Activated naive CD4-positive, alpha-beta T cell treated with anti-CD3 and anti-CD28 coated beads, Interleukin-2, amount 50 U/mL, for 72 hours (primary cell): ENCODE measurements at regions not wholly inside any gene's neighbourhood (a gene's known extent, or its start where the extent isn't known, plus 50 kb on each side); places are given as distances from the start of the nearest gene placed in this dataset.
"Not testable (repeated sequence)": the region's sequence is repeated elsewhere in the genome, so short reads cannot be mapped to it uniquely, and the experiment has no call there.

Experiments used
- ATAC-seq, 2 donors: fragments of 150-1000 bp; cut with Tn5 transposase; 2 replicates each; pipeline ENCODE4 v1.10.0; 2021; ENCODE audit warnings: mild to moderate bottlenecking in 2 of 2, moderate library complexity in 2 of 2
- DNase-seq, 2 donors: peaks; one replicate each; pipeline ENCODE4 v3.0.0; 2021 to 2022; ENCODE audit warnings: low spot score in 2 of 2
- H3K27ac Mint-ChIP-seq, 2 donors: one replicate each; pipeline ENCODE4 v1.8.0; 2022; ENCODE audit warnings: mild to moderate bottlenecking in 2 of 2, mixed read lengths in 2 of 2
- H3K36me3 Mint-ChIP-seq, 2 donors: one replicate each; pipeline ENCODE4 v1.8.0; 2022; ENCODE audit warnings: mixed read lengths in 2 of 2
- H3K9me3 Mint-ChIP-seq, 2 donors: one replicate each; pipeline ENCODE4 v1.8.0; 2022; ENCODE audit warnings: mixed read lengths in 2 of 2

DNA sequence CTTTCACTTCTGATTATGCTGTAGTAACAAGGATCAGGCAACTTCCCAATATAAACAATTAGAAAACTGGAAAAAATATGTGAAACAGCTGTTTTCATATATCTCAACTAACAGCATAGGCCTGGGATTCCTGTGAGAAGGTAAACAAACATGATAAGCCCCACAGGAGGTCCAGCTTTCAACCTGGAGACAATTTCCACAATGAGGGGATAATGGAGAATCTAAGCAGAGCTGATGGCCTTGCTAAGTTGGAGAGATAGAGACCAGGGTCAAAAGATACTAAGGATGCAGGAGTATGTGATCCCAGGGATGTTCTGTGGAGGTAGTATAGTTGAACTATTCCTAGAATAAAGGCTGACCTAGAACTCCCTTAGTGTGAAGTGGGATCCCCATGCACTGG is 452.3 kb upstream of the ACTRT1 start:
- ATAC-seq: no peak
- Mint-ChIP-seq H3K9me3 (no peaks in the 10 kb centered on the region), H3K36me3 (no peaks in the 10 kb centered on the region), H3K27ac (no peak overlapping the region)
- DNase-seq: no peak

GRCh38 chrX:128464116-128464515 is 411.9 kb upstream of the ACTRT1 start:
- H3K9me3 Mint-ChIP-seq: peaks cover 4% of the 10 kb centered on the region in 2 donors
- ATAC-seq (no peak), DNase-seq (no peak)
- H3K27ac Mint-ChIP-seq: no peak overlapping the region
- no peaks in the 10 kb centered on the region for H3K36me3 Mint-ChIP-seq

- DNase-seq (no peak), ATAC-seq (no peak)
- H3K27ac Mint-ChIP-seq: no peak overlapping the region
Measured at GRCh38 chrX:128460835-128461234, 408.6 kb upstream of the ACTRT1 start.

DNA sequence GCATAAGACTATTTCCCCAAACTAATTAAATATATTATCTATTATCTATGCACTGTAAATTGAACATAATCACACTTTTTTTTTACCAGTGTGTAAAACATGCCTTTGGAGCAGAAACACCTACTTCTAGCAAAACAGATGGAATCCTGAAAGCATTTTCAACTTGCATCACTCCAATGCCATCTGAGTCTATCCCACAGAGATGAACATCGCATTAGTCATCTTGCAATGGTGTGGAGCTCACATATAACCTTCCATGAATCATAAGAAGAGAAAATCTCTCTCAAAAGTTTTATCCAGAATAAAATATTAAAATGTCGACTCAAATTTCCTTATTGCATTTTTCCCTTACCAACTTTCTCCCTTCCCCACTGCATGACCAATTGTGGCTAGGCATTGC is 406.7 kb upstream of the ACTRT1 start:
- no peak for ATAC-seq
- Mint-ChIP-seq H3K36me3 (no peaks in the 10 kb centered on the region), H3K27ac (no peak overlapping the region), H3K9me3 (peaks cover 7 to 8% of the 10 kb centered on the region in 2 donors)
- DNase-seq: no peak

More at GRCh38 chrX:128460835-128461234, 408.6 kb upstream of the ACTRT1 start:
- peaks cover 4% of the 10 kb centered on the region in 2 donors for H3K9me3 Mint-ChIP-seq
- no peaks in the 10 kb centered on the region for H3K36me3 Mint-ChIP-seq

DNA sequence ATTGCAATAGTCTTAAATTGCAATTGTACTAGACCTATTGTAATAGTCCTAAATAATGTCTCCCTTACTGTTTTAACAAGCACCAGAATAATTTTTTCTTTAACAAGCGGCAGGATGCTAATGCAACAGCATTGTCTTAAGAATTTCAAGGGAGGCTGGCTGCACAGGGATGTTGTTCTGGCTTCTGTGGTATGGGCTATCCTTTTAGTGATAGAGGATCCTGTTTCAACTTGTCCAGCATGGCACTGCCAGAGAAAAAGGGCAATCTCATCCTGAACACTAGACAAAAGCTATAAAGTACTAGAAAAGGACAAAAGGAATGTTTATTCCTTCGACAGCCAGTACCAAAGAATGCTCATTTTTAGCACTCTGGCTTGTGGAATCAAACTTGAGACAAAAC is 405.5 kb upstream of the ACTRT1 start:
- H3K36me3 Mint-ChIP-seq: no peaks in the 10 kb centered on the region
- peaks cover 7 to 9% of the 10 kb centered on the region in 2 donors for H3K9me3 Mint-ChIP-seq
- ATAC-seq: no peak
- H3K27ac Mint-ChIP-seq: no peak overlapping the region
- no peak for DNase-seq

DNA sequence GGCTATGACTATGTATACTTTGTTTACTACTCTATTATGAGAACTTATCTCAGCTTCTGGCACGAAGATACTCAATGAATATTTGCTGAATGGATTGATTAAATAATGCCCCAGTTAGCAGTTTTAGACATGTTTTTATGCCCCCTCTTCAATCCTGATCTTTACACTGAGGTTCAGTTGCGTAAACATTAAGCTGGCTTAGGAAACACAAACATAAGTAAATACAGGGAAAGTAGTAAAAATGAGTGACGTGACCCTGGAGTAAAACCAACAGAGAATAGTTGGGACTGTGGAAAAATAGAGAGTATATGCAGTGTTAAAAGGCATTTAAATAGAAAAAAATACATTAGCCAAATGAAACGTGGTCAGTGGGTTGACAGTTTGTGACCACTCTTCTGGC is 387.0 kb upstream of the ACTRT1 start:
- ATAC-seq (no peak), DNase-seq (no peak)
- Mint-ChIP-seq H3K36me3 (no peaks in the 10 kb centered on the region), H3K9me3 (no peaks in the 10 kb centered on the region), H3K27ac (no peak overlapping the region)

- ATAC-seq (no peak), DNase-seq (no peak)
- Mint-ChIP-seq H3K27ac (no peak overlapping the region), H3K9me3 (no peaks in the 10 kb centered on the region), H3K36me3 (no peaks in the 10 kb centered on the region)
Measured at GRCh38 chrX:128438082-128438481, 385.9 kb upstream of the ACTRT1 start.

- ATAC-seq (no peak), DNase-seq (no peak)
- H3K27ac Mint-ChIP-seq: no peak overlapping the region
- no peaks in the 10 kb centered on the region for H3K36me3 Mint-ChIP-seq
- H3K9me3 Mint-ChIP-seq: no peaks in the 10 kb centered on the region
Measured at GRCh38 chrX:128436397-128437103, 384.3 kb upstream of the ACTRT1 start.

DNA sequence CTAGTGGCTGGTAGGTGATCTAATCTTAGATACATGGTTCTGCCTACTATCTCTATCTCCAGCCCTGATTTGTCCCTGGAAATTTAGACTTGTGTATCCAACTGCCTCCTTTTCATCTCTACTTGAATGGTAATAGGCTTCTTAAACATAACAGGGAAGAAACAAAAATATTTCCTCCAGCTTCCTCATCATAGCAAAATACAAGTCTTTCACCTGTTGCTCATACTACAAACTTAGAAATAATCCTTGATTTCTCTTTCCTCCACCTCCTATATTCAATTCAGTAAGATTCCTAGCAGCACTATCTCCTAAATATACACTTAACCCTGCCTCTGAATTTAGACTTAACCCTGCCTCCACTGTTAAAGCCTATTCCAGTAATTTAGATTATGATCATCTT is 373.3 kb upstream of the ACTRT1 start:
- no peaks in the 10 kb centered on the region for H3K36me3 Mint-ChIP-seq
- H3K9me3 Mint-ChIP-seq: no peaks in the 10 kb centered on the region
- ATAC-seq (no peak), DNase-seq (no peak)
- no peak overlapping the region for H3K27ac Mint-ChIP-seq

GRCh38 chrX:128408842-128409241 is 356.6 kb upstream of the ACTRT1 start:
- ATAC-seq (no peak), DNase-seq (no peak)
- no peaks in the 10 kb centered on the region for H3K9me3 Mint-ChIP-seq
- H3K36me3 Mint-ChIP-seq: no peaks in the 10 kb centered on the region
- H3K27ac Mint-ChIP-seq: no peak overlapping the region

GRCh38 chrX:128396601-128397000 is 344.4 kb upstream of the ACTRT1 start:
- Mint-ChIP-seq H3K36me3 (no peaks in the 10 kb centered on the region), H3K27ac (no peak overlapping the region), H3K9me3 (no peaks in the 10 kb centered on the region)
- DNase-seq: no peak
- no peak for ATAC-seq

DNA sequence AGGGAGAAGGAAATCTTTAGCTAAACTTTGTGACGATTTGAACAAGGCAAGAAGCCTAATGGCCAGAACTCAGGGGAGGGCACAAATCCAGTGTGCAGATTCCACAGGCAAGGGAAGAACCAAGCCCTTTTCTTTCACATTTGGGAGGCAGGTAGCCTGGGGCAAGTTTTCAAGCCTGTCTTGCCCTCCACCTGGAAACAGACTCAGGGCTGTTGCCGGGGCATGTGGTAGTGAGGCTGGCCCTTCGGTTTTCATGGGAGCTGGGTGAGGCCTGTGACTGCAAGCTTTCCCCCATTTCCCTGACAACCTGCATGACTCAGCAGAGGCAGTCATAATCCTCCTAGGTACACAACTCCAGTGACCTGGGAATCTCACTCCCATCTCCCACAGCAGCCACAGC is 331.6 kb upstream of the ACTRT1 start:
- not testable (repeated sequence) for ATAC-seq, H3K9me3 Mint-ChIP-seq, H3K27ac Mint-ChIP-seq, DNase-seq, H3K36me3 Mint-ChIP-seq

DNA sequence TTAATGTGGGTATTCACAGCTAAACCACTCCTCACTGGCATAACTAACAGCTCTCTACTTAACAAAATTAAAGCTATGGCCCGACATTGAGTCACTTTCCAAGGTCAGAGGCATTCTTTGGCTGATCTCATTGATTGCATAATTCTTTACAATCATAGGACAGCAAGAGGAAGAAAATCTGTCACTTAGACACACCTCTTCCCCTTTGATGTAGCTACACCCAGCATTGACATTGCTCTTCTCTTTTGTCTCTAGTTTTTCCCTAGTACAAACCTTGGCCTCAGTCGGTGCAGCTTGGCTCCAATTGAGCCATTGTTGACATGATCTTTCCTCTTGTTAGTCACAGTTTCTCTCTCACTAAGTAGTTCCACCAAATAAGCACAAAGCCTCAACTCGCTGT is 313.3 kb upstream of the ACTRT1 start:
- no peak for ATAC-seq
- Mint-ChIP-seq H3K9me3 (peaks cover 0 to 4% of the 10 kb centered on the region in 2 donors), H3K27ac (no peak overlapping the region), H3K36me3 (no peaks in the 10 kb centered on the region)
- no peak for DNase-seq

DNA sequence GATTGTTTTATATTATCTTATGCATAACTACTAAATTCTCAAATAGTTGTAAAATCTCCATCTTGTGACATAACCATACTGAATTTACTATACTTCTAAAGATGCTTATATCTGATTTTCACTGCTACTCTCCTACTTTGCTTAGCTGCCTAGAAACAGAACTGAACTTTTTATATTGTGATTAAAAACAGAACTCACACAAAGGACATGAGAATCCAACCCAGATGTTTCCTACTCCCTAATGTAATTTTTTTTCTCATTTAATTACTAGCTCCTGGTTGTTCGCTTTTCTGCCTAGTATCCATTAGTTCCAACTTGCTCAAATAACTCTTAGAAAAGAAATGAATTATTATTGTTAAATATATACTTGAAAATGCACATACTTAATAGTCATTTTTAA is 283.5 kb upstream of the ACTRT1 start:
- Mint-ChIP-seq H3K9me3 (peaks cover 0 to 9% of the 10 kb centered on the region in 2 donors), H3K27ac (no peak overlapping the region), H3K36me3 (no peaks in the 10 kb centered on the region)
- ATAC-seq (no peak), DNase-seq (no peak)

DNA sequence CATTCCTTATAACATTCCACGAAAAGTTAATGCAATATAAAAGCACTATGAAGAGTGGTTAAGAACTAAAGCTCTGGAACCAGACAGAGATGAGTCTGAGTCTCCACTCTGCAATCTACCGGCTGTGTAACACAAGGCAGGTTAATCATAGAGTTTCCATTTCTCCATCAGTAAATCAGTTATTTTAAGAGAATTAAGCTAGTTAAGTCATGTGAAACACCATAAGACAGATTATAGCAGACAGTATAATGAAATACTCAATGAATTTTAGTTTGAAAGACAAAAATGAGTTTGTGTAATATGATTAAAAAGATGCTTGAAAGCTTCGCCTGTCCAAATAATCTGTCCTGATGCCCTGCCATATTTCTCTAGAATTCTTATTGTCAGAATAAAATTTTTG is 282.6 kb upstream of the ACTRT1 start:
- no peak for DNase-seq
- H3K9me3 Mint-ChIP-seq: peaks cover 0 to 9% of the 10 kb centered on the region in 2 donors
- no peak overlapping the region for H3K27ac Mint-ChIP-seq
- ATAC-seq: no peak
- no peaks in the 10 kb centered on the region for H3K36me3 Mint-ChIP-seq

DNA sequence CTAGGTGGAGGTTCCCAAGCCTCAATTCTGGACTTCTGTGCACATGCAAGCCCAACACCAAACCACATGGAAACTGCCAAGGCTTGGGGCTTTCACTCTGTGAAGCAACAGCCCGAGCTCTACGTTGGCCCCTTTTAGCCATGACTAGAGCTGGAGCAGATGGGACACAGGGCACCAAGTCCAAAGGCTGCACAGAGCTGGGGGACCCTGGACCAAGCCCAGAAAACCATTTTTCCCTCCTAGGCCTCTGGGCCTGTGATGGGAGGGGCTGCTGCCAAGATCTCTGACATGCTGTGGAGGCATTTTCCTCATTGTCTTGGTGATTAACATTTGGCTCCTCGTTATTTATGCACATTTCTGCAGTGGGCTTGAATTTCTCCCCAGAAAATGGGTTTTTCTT is 258.7 kb upstream of the ACTRT1 start:
- peaks cover 0 to 4% of the 10 kb centered on the region in 2 donors for H3K9me3 Mint-ChIP-seq
- DNase-seq (no peak), ATAC-seq (no peak)
- H3K27ac Mint-ChIP-seq: no peak overlapping the region
- no peaks in the 10 kb centered on the region for H3K36me3 Mint-ChIP-seq

DNA sequence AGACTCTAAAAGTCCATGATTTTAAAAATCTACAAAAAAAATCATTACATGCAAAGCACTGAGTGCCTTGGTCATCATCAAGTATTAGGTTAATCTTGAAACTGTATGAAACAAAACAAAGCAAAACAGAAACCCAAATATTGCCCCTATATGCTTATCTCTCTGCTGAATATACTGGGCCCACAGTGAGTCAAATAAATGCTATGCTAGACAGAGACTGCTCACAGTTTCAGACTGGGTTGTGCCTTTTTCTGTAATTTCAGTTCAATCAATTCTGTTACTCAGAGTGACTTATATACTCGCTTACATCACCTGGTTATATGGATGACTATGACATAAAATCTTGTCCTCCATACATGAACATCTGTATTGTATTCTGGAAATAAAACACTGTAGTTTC is 257.1 kb upstream of the ACTRT1 start:
- H3K36me3 Mint-ChIP-seq: no peaks in the 10 kb centered on the region
- DNase-seq (no peak), ATAC-seq (no peak)
- no peak overlapping the region for H3K27ac Mint-ChIP-seq
- peaks cover 0 to 4% of the 10 kb centered on the region in 2 donors for H3K9me3 Mint-ChIP-seq

DNA sequence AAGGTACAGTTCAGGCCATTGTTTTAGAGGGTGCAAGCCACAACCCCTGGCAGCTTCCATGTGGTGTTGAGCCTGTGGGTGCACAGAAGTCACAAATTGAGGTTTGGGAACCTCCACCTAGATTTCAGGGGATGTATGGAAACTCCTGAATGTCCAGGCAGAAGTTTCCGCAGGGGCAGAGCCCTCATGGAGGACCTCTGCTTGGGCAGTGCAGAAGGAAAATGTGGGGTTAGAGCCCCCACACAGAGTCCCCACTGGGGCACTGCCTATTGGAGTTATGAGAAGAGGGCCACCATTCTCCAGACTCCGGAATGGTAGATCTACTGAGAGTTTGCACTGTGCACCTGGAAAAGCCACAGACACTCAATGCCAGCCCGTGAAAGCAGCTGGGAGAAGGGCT is 242.0 kb upstream of the ACTRT1 start:
- Mint-ChIP-seq H3K27ac (no peak overlapping the region), H3K36me3 (no peaks in the 10 kb centered on the region), H3K9me3 (peaks cover 0 to 3% of the 10 kb centered on the region in 2 donors)
- DNase-seq (no peak), ATAC-seq (no peak)

DNA sequence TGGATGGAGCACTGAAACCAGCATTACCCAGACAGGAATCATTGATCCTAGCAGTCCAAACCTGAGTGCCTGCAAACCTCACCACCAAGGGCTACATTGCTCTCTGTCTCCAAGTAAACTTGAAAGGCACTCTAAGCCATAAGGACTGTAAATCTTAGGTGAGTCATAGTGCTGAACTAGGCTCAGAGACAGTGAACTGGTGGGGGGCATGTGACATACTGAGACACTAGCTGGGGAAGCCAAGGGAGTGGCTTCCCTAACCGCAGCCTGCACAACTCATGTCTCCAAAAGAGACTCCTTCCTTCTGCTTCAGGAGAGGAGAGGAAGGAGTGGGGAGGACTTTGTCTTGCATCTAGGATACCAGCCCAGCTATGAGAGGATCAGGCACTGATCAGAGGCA is 235.5 kb upstream of the ACTRT1 start:
- DNase-seq (no peak), ATAC-seq (no peak)

More for the DNA sequence above, 235.5 kb upstream of the ACTRT1 start:
- H3K27ac Mint-ChIP-seq: no peak overlapping the region
- no peaks in the 10 kb centered on the region for H3K36me3 Mint-ChIP-seq
- H3K9me3 Mint-ChIP-seq: no peaks in the 10 kb centered on the region
